Fibroblast of the aortic adventitia (primary cell): ENCODE measurements at regions not wholly inside any gene's neighbourhood (a gene's known extent, or its start where the extent isn't known, plus 50 kb on each side); places are given as distances from the start of the nearest gene placed in this dataset.

ENCODE experiments used
- DNase-seq: peaks from one replicate; pipeline ENCODE4 v3.0.0-alpha.2; 2010; ENCODE audit warnings: low read depth
- H3K4me3 ChIP-seq: 2 replicates; pipeline ENCODE4 v1.5.1; 2011; ENCODE audit warnings: low read depth, mild to moderate bottlenecking, control low read depth, low read length, moderate library complexity
- TF ChIP-seq, protein P1 (sequence below): IDR thresholded peaks from 2 replicates; pipeline ENCODE4 v1.5.1; 2011; ENCODE audit warnings: mild to moderate bottlenecking, low read length, control low read depth, inconsistent platforms; ENCODE audit not compliant: insufficient read depth

- no peak overlapping the region for H3K4me3 ChIP-seq
- DNase-seq = no peak
- TF ChIP-seq, protein P1, sequence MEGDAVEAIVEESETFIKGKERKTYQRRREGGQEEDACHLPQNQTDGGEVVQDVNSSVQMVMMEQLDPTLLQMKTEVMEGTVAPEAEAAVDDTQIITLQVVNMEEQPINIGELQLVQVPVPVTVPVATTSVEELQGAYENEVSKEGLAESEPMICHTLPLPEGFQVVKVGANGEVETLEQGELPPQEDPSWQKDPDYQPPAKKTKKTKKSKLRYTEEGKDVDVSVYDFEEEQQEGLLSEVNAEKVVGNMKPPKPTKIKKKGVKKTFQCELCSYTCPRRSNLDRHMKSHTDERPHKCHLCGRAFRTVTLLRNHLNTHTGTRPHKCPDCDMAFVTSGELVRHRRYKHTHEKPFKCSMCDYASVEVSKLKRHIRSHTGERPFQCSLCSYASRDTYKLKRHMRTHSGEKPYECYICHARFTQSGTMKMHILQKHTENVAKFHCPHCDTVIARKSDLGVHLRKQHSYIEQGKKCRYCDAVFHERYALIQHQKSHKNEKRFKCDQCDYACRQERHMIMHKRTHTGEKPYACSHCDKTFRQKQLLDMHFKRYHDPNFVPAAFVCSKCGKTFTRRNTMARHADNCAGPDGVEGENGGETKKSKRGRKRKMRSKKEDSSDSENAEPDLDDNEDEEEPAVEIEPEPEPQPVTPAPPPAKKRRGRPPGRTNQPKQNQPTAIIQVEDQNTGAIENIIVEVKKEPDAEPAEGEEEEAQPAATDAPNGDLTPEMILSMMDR = no peak
Measured at GRCh38 chr22:49328118-49328475, 499.6 kb downstream of the BRD1 start.

DNA sequence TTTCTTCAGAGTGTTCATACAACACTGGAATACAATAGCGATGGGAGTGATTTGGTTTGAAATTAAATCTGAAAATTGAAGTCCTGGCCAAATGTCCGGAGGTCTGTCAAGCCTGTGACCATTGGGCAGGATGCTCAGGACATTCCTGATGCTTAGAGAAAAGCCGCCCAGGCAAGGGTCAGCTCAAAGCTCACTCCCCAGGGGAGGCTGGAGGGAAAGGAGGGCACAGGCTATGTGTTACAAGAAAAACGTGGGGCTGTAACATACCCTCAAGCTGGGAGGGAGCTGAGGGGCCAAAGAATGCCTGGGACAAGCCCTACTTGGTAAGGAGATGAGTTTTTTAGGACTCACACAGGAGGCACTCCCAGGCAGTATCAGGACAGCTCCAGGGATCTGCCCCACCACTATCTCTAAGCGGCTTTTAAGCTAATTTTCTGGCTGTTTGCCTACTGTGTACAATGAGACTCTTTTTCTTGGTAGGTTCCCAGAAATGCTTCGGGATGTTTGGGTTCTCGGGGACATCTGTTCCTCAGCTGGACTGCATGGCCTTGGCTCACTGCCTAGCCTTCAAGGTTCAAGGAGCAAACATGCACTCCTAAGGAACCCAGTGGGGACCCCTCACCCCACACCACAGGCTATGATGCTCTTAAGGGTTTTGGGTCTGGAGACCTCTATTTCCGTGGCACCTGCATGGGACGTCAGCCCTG is 500.1 kb downstream of the BRD1 start:
- H3K4me3 ChIP-seq = no peak overlapping the region
- TF ChIP-seq, protein P1 = no peak
- DNase-seq = no peak

GRCh38 chr22:49326558-49326957 is 501.1 kb downstream of the BRD1 start:
- DNase-seq = no peak
- TF ChIP-seq, protein P1 = no peak
- no peak overlapping the region for H3K4me3 ChIP-seq

DNA sequence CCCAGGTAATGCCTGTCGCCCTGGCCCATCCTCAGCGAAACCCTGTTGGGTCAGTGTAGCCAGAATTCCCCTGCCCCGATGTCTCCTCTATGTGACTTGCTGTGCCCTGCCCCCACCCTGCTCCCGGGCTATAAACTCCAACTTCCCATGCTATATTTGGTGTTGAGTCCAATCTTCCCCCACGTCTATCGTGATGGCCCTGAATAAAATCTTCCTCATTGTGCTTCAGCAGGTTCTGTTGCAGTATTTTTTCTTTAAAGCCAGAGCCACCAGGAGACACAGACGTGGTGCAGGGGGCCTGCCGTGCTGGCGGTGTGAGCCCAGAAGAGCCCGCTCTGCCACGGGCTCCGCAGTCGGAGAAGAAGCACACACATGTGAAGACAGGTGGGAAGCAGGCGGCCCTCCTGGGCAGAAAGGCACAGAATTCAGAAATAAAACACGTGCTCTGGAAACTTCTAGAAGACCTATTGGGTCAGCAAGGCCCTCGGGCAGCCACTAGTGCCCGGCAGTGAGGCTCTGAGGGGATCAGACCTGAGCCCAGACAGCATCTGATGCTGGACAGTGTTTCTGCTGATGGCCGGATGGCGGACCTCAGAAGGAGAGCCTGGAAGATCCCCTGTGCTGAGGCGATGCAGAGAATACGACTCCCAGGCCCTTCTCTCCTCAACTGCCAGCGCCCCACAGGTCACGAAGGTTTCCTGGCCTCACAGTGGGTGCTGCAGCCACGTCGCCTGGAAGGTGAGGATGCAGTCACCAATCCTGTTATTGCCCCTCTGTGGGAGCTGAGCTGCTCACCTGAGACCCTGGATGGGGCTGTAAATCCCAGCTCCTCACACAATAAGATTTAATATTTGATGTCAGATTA is 501.9 kb downstream of the BRD1 start:
- TF ChIP-seq, protein P1 = no peak
- DNase-seq = no peak
- H3K4me3 ChIP-seq = no peak overlapping the region

GRCh38 chr22:49324527-49325491 is 502.9 kb downstream of the BRD1 start:
- DNase-seq = no peak
- no peak overlapping the region for H3K4me3 ChIP-seq
- TF ChIP-seq, protein P1 = no peak

GRCh38 chr22:49323751-49324415 is 503.8 kb downstream of the BRD1 start:
- no peak for DNase-seq
- TF ChIP-seq, protein P1 = no peak
- no peak overlapping the region for H3K4me3 ChIP-seq
